ENCODE measurements at regions not wholly inside any gene's neighbourhood (a gene's known extent, or its start where the extent isn't known, plus 50 kb on each side); places are given as distances from the start of the nearest gene placed in this dataset.

DNA sequence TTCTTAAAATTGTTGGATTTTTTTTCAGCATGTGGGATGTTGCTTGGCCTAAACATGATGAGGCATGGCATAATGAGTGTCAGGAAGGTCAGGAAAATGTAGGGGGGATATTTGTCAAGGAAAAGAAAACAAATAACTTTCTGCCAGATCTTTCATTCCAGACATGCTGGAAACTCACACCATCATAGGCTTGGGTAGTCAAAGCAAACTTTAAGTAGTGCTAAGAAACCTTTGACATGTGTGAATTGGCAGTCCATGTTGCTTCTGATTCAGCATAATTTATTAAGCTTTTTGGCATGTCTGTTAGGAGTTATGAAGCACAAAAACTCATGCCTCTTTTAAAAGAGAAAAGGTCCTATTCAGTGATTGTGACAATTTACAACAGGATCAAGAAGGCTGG lies 61.3 kb upstream of the MTAP start (continued):
- TF ChIP-seq FLYWCH1 (CRISPR knock-in tag; IDR thresholded peaks at IDR 0.05) = no peak
- no peak for TF ChIP-seq ZFP82 (CRISPR knock-in tag; IDR thresholded peaks at IDR 0.05; ENCODE audit: borderline replicate concordance)

GRCh38 chr9:21744320-21744719 lies 58.1 kb upstream of the MTAP start:
- CTCF ChIA-PET (ENCODE audit: low intra/inter-chr PET ratio, low total read pairs) = no interaction called here
- POLR2A ChIA-PET = no interaction called here
- FAIRE-seq = no peak
- TF ChIP-seq NFE2L1 (CRISPR knock-in tag; IDR thresholded peaks at IDR 0.05; ENCODE audit: borderline replicate concordance) (no peak), ZFP62 (CRISPR knock-in tag; IDR thresholded peaks at IDR 0.05) (no peak), ESRRA (CRISPR knock-in tag; IDR thresholded peaks at IDR 0.05; ENCODE audit: low read depth) (no peak), ZNF232 (CRISPR knock-in tag; IDR thresholded peaks at IDR 0.05; ENCODE audit: borderline replicate concordance) (no peak), ZFP90 (CRISPR knock-in tag; IDR thresholded peaks at IDR 0.05; ENCODE audit: borderline replicate concordance) (no peak), ZNF20 (CRISPR knock-in tag; IDR thresholded peaks at IDR 0.05) (no peak), ZSCAN29 (CRISPR knock-in tag; conservative IDR thresholded peaks at IDR 0.05) (no peak), ZBTB26 (CRISPR knock-in tag; IDR thresholded peaks at IDR 0.05; ENCODE audit: borderline replicate concordance) (no peak), HOXA3 (CRISPR knock-in tag; IDR thresholded peaks at IDR 0.05) (no peak), NAIF1 (CRISPR knock-in tag; IDR thresholded peaks at IDR 0.05; ENCODE audit: borderline replicate concordance) (no peak), GPBP1L1 (CRISPR knock-in tag; IDR thresholded peaks at IDR 0.05) (no peak), AGO1 (IDR thresholded peaks at IDR 0.05; ENCODE audit: low read depth, low read length, poor library complexity, severe bottlenecking) (no peak), HMGXB4 (CRISPR knock-in tag; IDR thresholded peaks at IDR 0.05; ENCODE audit: borderline replicate concordance in 1 of 2, low read depth in 1 of 2) (no peak)
- TF ChIP-seq, protein P1, sequence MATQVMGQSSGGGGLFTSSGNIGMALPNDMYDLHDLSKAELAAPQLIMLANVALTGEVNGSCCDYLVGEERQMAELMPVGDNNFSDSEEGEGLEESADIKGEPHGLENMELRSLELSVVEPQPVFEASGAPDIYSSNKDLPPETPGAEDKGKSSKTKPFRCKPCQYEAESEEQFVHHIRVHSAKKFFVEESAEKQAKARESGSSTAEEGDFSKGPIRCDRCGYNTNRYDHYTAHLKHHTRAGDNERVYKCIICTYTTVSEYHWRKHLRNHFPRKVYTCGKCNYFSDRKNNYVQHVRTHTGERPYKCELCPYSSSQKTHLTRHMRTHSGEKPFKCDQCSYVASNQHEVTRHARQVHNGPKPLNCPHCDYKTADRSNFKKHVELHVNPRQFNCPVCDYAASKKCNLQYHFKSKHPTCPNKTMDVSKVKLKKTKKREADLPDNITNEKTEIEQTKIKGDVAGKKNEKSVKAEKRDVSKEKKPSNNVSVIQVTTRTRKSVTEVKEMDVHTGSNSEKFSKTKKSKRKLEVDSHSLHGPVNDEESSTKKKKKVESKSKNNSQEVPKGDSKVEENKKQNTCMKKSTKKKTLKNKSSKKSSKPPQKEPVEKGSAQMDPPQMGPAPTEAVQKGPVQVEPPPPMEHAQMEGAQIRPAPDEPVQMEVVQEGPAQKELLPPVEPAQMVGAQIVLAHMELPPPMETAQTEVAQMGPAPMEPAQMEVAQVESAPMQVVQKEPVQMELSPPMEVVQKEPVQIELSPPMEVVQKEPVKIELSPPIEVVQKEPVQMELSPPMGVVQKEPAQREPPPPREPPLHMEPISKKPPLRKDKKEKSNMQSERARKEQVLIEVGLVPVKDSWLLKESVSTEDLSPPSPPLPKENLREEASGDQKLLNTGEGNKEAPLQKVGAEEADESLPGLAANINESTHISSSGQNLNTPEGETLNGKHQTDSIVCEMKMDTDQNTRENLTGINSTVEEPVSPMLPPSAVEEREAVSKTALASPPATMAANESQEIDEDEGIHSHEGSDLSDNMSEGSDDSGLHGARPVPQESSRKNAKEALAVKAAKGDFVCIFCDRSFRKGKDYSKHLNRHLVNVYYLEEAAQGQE (IDR thresholded peaks at IDR 0.05; ENCODE audit: borderline replicate concordance in 1 of 2, low read depth in 1 of 2, low read length in 2 of 2) = no peak

More at GRCh38 chr9:21744320-21744719, 58.1 kb upstream of the MTAP start:
- Histone ChIP-seq H3K27ac (ENCODE audit: extremely low read length, insufficient read depth, low read length) (no peak overlapping the region), H3K79me2 (ENCODE audit: insufficient read depth, low read length) (no peaks in the 10 kb centered on the region), H3K4me1 (ENCODE audit: insufficient read depth, low read length) (no peaks in the 10 kb centered on the region), H3K4me3 (replicated peaks in 1 of 3; ENCODE audit: insufficient read depth in 1 of 3, low read depth in 2 of 3, low read length in 3 of 3) (no peak overlapping the region), H3K36me3 (replicated peaks in 1 of 2; ENCODE audit: control insufficient read depth in 1 of 2, insufficient read depth in 2 of 2, low read length in 2 of 2) (no peaks in the 10 kb centered on the region), H3K27me3 (ENCODE audit: control insufficient read depth in 1 of 2, insufficient read depth in 2 of 2, low read length in 2 of 2) (no peaks in the 10 kb centered on the region), H3K9ac (ENCODE audit: insufficient read depth, low read depth, low read length) (no peak overlapping the region), H4K20me1 (ENCODE audit: insufficient read depth, low read length) (no peaks in the 10 kb centered on the region), H3K9me3 (ENCODE audit: low read length) (no peaks in the 10 kb centered on the region), H3K4me2 (ENCODE audit: low read depth, low read length) (no peak overlapping the region), H2AFZ (ENCODE audit: low read length) (no peak overlapping the region)
- DNase-seq (ENCODE audit: low spot score) (no peak), ATAC-seq (no peak)
- BruUV-seq (replicated peaks) = no TSS peak
- intact Hi-C loops (cut with micrococcal nuclease; ENCODE audit: unreplicated experiment) (no loop called here), in situ Hi-C loops (cut with HindIII; ENCODE audit: extremely low pct_ligation_motif_present, low pct_unique_long_range_greater_than_20kb) (no loop called here)
- WGBS (ENCODE audit: low lambda C conversion rate) = 1% methylated on average over 3 of the region's 3 CpGs

Data from HepG2 (cell line).